GM12873 (cell line): ENCODE measurements at regions not wholly inside any gene's neighbourhood (a gene's known extent, or its start where the extent isn't known, plus 50 kb on each side); places are given as distances from the start of the nearest gene placed in this dataset.

Source experiments
- TF ChIP-seq, protein P1 (sequence below): IDR thresholded peaks from 2 replicates; pipeline ENCODE4 v1.5.1; 2012; ENCODE audit warnings: low read depth, mild to moderate bottlenecking, moderate library complexity, low read length, control low read depth; ENCODE audit not compliant: insufficient read depth; ENCODE audit errors: missing control alignments

DNA sequence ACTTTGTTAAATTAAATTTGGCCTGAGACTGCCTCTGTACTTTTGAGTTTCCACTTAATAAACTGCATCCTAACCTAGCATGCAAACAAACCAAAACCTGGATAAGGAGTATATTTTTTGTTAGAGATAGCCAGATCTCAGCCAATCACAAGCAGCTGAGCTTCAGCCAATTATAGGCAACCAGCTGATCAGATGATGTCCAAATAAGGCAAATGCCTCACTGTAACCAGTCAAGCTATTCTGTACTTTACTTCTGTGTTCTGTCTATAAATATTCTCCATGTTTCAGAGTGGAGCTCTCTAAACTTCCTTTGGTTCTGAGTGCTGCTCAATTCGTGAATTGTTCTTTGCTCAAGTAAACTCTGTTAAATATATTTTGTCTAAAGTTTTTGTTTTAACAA is 194.6 kb upstream of the RGS17 start:
- TF ChIP-seq, protein P1, sequence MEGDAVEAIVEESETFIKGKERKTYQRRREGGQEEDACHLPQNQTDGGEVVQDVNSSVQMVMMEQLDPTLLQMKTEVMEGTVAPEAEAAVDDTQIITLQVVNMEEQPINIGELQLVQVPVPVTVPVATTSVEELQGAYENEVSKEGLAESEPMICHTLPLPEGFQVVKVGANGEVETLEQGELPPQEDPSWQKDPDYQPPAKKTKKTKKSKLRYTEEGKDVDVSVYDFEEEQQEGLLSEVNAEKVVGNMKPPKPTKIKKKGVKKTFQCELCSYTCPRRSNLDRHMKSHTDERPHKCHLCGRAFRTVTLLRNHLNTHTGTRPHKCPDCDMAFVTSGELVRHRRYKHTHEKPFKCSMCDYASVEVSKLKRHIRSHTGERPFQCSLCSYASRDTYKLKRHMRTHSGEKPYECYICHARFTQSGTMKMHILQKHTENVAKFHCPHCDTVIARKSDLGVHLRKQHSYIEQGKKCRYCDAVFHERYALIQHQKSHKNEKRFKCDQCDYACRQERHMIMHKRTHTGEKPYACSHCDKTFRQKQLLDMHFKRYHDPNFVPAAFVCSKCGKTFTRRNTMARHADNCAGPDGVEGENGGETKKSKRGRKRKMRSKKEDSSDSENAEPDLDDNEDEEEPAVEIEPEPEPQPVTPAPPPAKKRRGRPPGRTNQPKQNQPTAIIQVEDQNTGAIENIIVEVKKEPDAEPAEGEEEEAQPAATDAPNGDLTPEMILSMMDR = no peak

DNA sequence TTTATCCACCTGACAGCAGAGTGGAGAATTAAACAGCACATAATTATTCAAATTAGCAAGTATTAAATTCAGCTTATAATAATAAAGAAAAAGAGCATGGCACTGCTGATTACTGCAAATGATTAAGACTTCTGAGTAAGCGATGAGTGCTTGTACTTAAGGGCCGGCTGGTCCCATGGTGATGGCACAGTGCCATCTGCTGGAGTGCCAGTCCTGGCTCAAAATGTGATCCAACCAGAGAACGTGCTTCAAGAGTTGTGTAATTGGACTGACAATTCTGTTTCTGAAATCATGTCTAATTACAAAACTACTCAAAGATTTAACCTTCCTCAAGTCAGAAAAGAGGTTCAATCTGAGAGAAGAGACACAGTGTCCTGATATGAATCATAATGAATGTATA is 181.6 kb upstream of the RGS17 start:
- TF ChIP-seq, protein P1 = peak; percentile 68

DNA sequence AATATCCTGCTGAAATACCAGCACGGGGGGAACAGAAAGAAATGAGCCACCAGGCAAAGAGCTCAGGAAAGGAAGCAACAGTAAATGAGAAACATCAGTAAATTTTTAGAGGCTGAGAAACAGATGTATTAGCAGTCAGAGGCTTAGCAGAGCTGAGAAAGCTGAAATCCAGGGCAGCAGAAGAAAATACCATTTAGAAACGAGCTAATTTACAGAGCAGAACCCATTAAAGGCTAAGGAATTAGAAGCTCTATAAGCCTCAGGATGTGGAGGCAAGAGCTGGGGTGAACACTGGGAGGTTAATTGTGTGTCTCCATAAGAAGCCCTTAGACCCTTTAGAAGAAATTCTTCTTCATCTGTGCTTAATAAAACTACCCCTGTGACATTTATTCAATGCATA is 178.6 kb upstream of the RGS17 start:
- TF ChIP-seq, protein P1 = no peak

DNA sequence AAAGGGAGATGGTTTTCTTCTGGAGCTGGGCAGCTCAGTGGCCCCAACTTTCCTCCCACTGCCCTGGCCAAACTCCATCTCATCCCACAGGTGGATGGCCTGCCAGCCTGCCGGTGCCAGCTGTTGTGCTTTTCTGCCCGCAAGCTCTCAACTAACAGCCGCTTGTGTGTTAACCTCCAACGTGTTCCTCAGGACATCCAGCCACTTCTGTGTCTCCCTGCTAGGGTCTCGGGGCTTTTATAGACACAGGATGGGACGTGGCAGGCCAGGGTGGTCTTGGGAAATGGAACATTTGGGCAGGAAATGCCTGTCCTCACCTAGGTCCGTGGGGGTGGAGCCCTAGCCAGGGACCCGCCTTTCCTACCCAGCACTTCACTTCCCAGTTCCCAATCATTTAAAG is 171.1 kb upstream of the RGS17 start:
- TF ChIP-seq, protein P1 = no peak

DNA sequence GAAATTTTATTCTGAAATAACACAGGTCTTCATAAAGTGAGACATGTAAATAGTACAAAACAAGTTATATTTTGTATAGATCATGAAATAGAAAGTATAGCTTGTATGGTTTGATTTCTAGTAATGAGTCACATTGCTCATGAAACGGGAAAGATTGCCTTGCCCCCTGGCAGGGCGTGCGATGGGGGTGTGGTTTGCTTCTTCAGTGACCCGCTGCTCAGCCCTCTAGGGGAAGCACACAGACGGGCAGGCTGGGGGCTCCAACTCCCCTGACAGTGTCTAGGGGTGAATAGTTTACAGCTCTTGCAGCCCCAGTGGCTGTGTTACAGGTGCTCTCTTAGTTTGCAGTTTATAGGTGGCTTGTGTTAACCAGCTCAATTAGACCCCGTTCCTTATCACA is 170.5 kb upstream of the RGS17 start:
- TF ChIP-seq, protein P1 = no peak

DNA sequence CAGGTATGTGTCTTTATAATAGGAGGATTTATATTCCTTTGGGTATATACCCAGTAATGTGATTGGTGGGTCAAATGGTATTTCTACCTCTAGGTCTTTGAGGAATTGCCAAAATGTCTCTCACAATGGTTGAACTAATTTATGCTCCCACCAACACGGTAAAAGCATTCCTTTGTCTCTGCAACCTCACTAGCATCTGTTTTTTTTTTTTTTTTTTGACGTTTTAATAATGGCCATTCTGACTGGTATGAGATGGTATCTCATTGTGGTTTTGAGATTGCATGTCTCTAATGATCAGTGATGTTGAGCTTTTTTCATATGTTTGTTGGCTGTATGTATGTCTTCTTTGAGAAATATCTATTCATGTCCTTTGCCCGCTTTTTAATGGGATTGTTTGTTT is 144.9 kb upstream of the RGS17 start:
- TF ChIP-seq, protein P1 = no peak

DNA sequence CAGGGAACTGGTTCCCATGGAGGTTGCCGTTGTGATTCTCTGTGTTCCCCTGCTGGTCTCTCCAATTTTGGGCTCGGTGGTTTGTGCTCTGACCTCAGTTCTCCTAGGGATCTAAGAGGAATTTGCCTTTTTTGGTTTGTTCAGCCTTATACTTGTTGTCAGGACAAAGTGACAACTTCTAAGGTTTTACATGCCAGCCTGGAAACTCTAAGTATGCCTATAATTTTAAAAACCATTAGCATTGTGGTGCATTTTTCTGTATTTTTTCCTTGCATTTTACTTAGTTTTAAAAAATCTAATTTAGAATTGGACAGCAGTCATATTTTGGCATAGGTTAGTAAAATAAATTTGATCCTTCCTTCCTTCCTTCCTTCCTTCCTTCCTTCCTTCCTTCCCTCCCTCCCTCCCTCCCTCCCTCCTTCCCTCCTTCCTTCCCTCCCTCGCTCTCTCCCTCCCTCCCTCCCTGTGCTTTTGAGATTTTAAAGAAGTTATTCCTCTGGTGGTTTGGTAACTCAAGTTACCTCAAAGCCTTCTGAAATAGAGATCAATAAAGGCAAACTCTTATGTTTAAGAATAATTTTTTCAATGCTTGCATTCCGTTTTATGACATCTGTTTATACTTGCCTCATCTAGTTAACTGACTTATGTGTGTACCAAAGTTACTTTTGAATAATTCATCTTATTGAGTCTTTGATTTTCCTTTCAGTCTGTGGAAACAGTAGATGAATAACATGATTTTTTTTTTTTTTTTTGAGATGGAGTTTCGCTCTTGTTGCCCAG is 141.3 kb upstream of the RGS17 start:
- TF ChIP-seq, protein P1 = no peak
